ENCODE measurements at regions not wholly inside any gene's neighbourhood (a gene's known extent, or its start where the extent isn't known, plus 50 kb on each side); places are given as distances from the start of the nearest gene placed in this dataset.

- no peak for TF ChIP-seq POLR2AphosphoS5 (IDR thresholded peaks at IDR 0.05; ENCODE audit: low read depth)
- TF ChIP-seq CTCF (conservative IDR thresholded peaks at IDR 0.05; ENCODE audit: low read depth in 2 of 2), result no peak
- no peak for TF ChIP-seq EZH2 (IDR thresholded peaks at IDR 0.05; ENCODE audit: low read depth, unreplicated experiment)
- no peak for TF ChIP-seq REST (IDR thresholded peaks at IDR 0.05; ENCODE audit: unreplicated experiment)
- TF ChIP-seq STAT1 (IDR thresholded peaks at IDR 0.05; ENCODE audit: unreplicated experiment), result no peak
- TF ChIP-seq CREB1 (CRISPR knock-in tag; IDR thresholded peaks at IDR 0.05; ENCODE audit: low read depth), result no peak
- TF ChIP-seq EZH2phosphoT487 (IDR thresholded peaks at IDR 0.05; ENCODE audit: unreplicated experiment), result no peak
- TF ChIP-seq JUNB (IDR thresholded peaks at IDR 0.05; ENCODE audit: unreplicated experiment), result no peak
- TF ChIP-seq ZNF114 (CRISPR knock-in tag; IDR thresholded peaks at IDR 0.05), result no peak
- no peak for TF ChIP-seq ZNF462 (CRISPR knock-in tag; IDR thresholded peaks at IDR 0.05)
- no peak for TF ChIP-seq NANOG (IDR thresholded peaks at IDR 0.05; ENCODE audit: borderline replicate concordance)
- TF ChIP-seq ETS1 (IDR thresholded peaks at IDR 0.05), result no peak
Observed at GRCh38 chr1:189606047-189606446, 871.6 kb downstream of the BRINP3 start.

Data from GM23338 (cell line).